Endodermal cell (in vitro differentiated cells): ENCODE measurements at regions not wholly inside any gene's neighbourhood (a gene's known extent, or its start where the extent isn't known, plus 50 kb on each side); places are given as distances from the start of the nearest gene placed in this dataset.

Experiments
- DNase-seq: peaks from one replicate; pipeline ENCODE4 v3.0.0-alpha.2; 2017
- H3K27ac ChIP-seq: 2 replicates; pipeline ENCODE4 v1.5.1; 2013; ENCODE audit warnings: mild to moderate bottlenecking, low read depth, low read length, moderate library complexity
- H3K27me3 ChIP-seq: 2 replicates; pipeline ENCODE4 v1.6.1; 2013; ENCODE audit warnings: mild to moderate bottlenecking, low read length, moderate library complexity; ENCODE audit not compliant: insufficient read depth, control insufficient read depth, poor library complexity, severe bottlenecking
- H3K36me3 ChIP-seq: 2 replicates; pipeline ENCODE4 v1.7.0; 2013; ENCODE audit warnings: mild to moderate bottlenecking, low read length, moderate library complexity; ENCODE audit not compliant: control insufficient read depth, insufficient read depth
- H3K4me1 ChIP-seq: one replicate; pipeline ENCODE4 v1.7.0; 2013; ENCODE audit warnings: low read length; ENCODE audit not compliant: control insufficient read depth, insufficient read depth
- H3K4me3 ChIP-seq: 2 replicates; pipeline ENCODE4 v1.5.1; 2013; ENCODE audit warnings: mild to moderate bottlenecking, low read length, moderate library complexity
- H3K9ac ChIP-seq: 2 replicates; pipeline ENCODE4 v1.6.1; 2013; ENCODE audit warnings: mild to moderate bottlenecking, low read length, moderate library complexity; ENCODE audit not compliant: poor library complexity, severe bottlenecking; ENCODE audit errors: extremely low read depth
- H3K9me3 ChIP-seq: 2 replicates; pipeline ENCODE4 v1.6.1; 2013; ENCODE audit warnings: mild to moderate bottlenecking, low read length, moderate library complexity; ENCODE audit not compliant: control insufficient read depth
- H3K27ac Mint-ChIP-seq: 2 replicates; pipeline ENCODE4 v1.8.0; 2020; ENCODE audit warnings: mixed read lengths
- H3K27me3 Mint-ChIP-seq: 2 replicates; pipeline ENCODE4 v1.8.0; 2021; ENCODE audit warnings: mild to moderate bottlenecking, mixed read lengths; ENCODE audit not compliant: insufficient read depth
- H3K36me3 Mint-ChIP-seq: 2 replicates; pipeline ENCODE4 v1.8.0; 2020; ENCODE audit warnings: low read depth, mixed read lengths
- H3K4me1 Mint-ChIP-seq: 2 replicates; pipeline ENCODE4 v1.8.0; 2020; ENCODE audit warnings: mixed read lengths
- H3K4me3 Mint-ChIP-seq: 2 replicates; pipeline ENCODE4 v1.8.0; 2020; ENCODE audit warnings: mild to moderate bottlenecking, moderate library complexity, mixed read lengths
- H3K9me3 Mint-ChIP-seq: 2 replicates; pipeline ENCODE4 v1.8.0; 2020; ENCODE audit warnings: mild to moderate bottlenecking, mixed read lengths
- WGBS, 2 experiments: methylation state at CpG; one replicate each; pipeline versions ENCODE4 v1.1.5 to v1.1.7; 2013; ENCODE audit warnings: missing lambda C conversion rate in 2 of 2, mixed read lengths in 1 of 2; ENCODE audit not compliant: insufficient coverage in 1 of 2, insufficient read length in 1 of 2; 5-methylcytosine and 5-hydroxymethylcytosine counted together
- TF ChIP-seq, protein P1 (sequence below): fragments of 200-600 bp; sonication (generic); conservative IDR thresholded peaks from 2 replicates; pipeline ENCODE4 v1.5.0; 2021; ENCODE audit warnings: antibody characterized with exemption, mild to moderate bottlenecking

DNA sequence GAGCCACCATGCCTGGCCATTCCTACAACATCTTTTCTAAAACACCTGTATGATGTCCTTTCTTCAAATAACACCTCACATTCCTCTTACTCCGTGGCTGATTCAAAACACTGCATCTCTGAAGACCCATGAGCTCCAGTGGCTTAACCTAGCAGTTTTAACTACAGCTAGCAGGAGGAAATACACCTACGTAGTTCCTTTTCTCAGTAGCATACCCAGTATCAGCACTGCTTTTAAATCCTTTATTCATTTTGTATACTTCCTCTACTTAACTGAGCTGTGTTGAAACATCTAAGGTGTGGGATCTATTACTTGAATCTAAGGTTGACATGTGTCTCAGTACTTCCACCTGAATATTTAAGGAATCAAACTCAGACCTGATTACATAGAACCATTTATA lies 113.6 kb upstream of the CCDC28A start:
- no peaks in the 10 kb centered on the region for H3K27me3 ChIP-seq
- H3K36me3 Mint-ChIP-seq = no peaks in the 10 kb centered on the region
- H3K4me1 Mint-ChIP-seq = peaks cover 11% of the 10 kb centered on the region
- WGBS, 2 experiments = 91 to 95% methylated on average over 2 of the region's 2 CpGs
- no peak overlapping the region for H3K27ac ChIP-seq
- H3K27ac Mint-ChIP-seq = no peak overlapping the region
- H3K36me3 ChIP-seq = no peaks in the 10 kb centered on the region
- DNase-seq = no peak
- H3K9ac ChIP-seq = no peak overlapping the region
- no peaks in the 10 kb centered on the region for H3K27me3 Mint-ChIP-seq
- no peaks in the 10 kb centered on the region for H3K9me3 Mint-ChIP-seq
- H3K4me3 Mint-ChIP-seq = no peak overlapping the region
- TF ChIP-seq, protein P1, sequence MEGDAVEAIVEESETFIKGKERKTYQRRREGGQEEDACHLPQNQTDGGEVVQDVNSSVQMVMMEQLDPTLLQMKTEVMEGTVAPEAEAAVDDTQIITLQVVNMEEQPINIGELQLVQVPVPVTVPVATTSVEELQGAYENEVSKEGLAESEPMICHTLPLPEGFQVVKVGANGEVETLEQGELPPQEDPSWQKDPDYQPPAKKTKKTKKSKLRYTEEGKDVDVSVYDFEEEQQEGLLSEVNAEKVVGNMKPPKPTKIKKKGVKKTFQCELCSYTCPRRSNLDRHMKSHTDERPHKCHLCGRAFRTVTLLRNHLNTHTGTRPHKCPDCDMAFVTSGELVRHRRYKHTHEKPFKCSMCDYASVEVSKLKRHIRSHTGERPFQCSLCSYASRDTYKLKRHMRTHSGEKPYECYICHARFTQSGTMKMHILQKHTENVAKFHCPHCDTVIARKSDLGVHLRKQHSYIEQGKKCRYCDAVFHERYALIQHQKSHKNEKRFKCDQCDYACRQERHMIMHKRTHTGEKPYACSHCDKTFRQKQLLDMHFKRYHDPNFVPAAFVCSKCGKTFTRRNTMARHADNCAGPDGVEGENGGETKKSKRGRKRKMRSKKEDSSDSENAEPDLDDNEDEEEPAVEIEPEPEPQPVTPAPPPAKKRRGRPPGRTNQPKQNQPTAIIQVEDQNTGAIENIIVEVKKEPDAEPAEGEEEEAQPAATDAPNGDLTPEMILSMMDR = no peak
- no peaks in the 10 kb centered on the region for H3K9me3 ChIP-seq
- H3K4me1 ChIP-seq = no peaks in the 10 kb centered on the region
- no peak overlapping the region for H3K4me3 ChIP-seq

DNA sequence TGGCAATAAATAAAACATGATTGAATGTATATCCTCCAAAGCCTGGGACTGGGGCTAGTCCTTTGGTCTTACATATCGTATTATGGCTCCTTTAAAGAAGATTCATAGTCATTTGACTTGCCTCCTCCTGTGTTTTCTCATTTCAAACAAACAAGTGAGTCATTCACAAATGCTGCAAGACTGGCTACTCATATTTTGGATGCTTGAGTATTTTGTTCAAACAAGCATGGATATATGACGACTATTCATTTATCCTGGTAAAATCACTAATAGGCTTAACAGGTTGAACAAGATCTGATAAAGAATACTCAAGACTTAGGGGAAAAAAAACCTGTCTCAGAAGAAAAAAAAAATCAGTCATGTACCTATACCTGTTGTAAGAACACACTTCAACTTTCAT lies 111.1 kb upstream of the CCDC28A start:
- Histone ChIP-seq H3K36me3 (no peaks in the 10 kb centered on the region), H3K4me3 (no peak overlapping the region), H3K27ac (no peak overlapping the region), H3K27me3 (no peaks in the 10 kb centered on the region), H3K9ac (no peak overlapping the region), H3K9me3 (no peaks in the 10 kb centered on the region), H3K4me1 (no peaks in the 10 kb centered on the region)
- Mint-ChIP-seq H3K27me3 (no peaks in the 10 kb centered on the region), H3K4me1 (peaks cover 7% of the 10 kb centered on the region), H3K4me3 (no peak overlapping the region), H3K36me3 (no peaks in the 10 kb centered on the region), H3K27ac (no peak overlapping the region), H3K9me3 (no peaks in the 10 kb centered on the region)
- TF ChIP-seq, protein P1 = no peak
- no peak for DNase-seq
- 88 to 96% methylated on average over 1 to 2 of the region's 2 CpGs for WGBS, 2 experiments

DNA sequence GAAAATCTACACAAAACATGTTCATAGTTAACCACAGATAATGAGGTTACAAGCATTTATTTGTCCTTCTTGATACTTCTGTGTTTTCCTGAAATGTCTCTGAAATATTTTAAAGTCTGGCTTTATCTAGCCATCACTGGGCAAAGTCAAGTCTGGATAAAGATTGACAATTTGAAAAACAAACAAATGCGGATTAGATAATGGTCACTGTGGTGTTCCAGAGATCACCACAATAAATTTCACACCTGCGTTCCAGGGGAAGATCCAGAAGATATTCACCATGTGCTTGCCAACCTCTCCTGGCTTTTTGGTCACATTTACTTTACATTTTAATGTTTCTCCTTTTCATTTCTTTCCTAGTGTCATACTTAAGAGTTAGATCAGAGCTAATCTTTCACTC lies 109.7 kb upstream of the CCDC28A start:
- H3K27ac Mint-ChIP-seq = no peak overlapping the region

More for the DNA sequence above, 109.7 kb upstream of the CCDC28A start:
- Mint-ChIP-seq H3K27me3 (no peaks in the 10 kb centered on the region), H3K9me3 (no peaks in the 10 kb centered on the region), H3K36me3 (no peaks in the 10 kb centered on the region), H3K4me3 (no peak overlapping the region), H3K4me1 (peaks cover 7% of the 10 kb centered on the region)
- Histone ChIP-seq H3K27ac (no peak overlapping the region), H3K9me3 (no peaks in the 10 kb centered on the region), H3K36me3 (no peaks in the 10 kb centered on the region), H3K4me3 (no peak overlapping the region), H3K27me3 (no peaks in the 10 kb centered on the region), H3K4me1 (no peaks in the 10 kb centered on the region), H3K9ac (no peak overlapping the region)
- TF ChIP-seq, protein P1 = no peak
- WGBS, 2 experiments = 89% methylated on average over 2 of the region's 2 CpGs; no CpG with 5 or more reads in 1 of the 2 experiments
- no peak for DNase-seq
